ENCODE measurements at regions not wholly inside any gene's neighbourhood (a gene's known extent, or its start where the extent isn't known, plus 50 kb on each side); places are given as distances from the start of the nearest gene placed in this dataset.

GRCh38 chr6:20335872-20336271 lies 65.8 kb upstream of the E2F3 start:
- Mint-ChIP-seq H3K36me3 (no peaks in the 10 kb centered on the region), H3K27ac (no peak overlapping the region)

GRCh38 chr6:20338156-20338555 lies 63.5 kb upstream of the E2F3 start:
- H3K27me3 Mint-ChIP-seq (ENCODE audit: low read depth) = no peaks in the 10 kb centered on the region; the same call in 1 of the 2 replicates
- ATAC-seq (no peak), DNase-seq (ENCODE audit: low spot score) (no peak)
- H3K4me1 Mint-ChIP-seq = no peaks in the 10 kb centered on the region
- ChIA-PET CTCF (no interaction called here), POLR2A (no interaction called here)
- H3K9me3 Mint-ChIP-seq = peaks cover 5% of the 10 kb centered on the region; the same call in 1 of the 2 replicates
- H3K27ac Mint-ChIP-seq = no peak overlapping the region
- H3K4me3 Mint-ChIP-seq = no peak overlapping the region
- no peaks in the 10 kb centered on the region for H3K36me3 Mint-ChIP-seq
- TF ChIP-seq AR (CRISPR knock-in tag; IDR thresholded peaks at IDR 0.05) (no peak), ATF2 (CRISPR knock-in tag; IDR thresholded peaks at IDR 0.05; ENCODE audit: borderline replicate concordance, low read depth) (no peak), USF1 (CRISPR knock-in tag; IDR thresholded peaks at IDR 0.05) (no peak), USF2 (CRISPR knock-in tag; IDR thresholded peaks at IDR 0.05) (no peak), TCF7 (CRISPR knock-in tag; IDR thresholded peaks at IDR 0.05; ENCODE audit: low read depth) (no peak)

More at GRCh38 chr6:20335872-20336271, 65.8 kb upstream of the E2F3 start:
- ChIA-PET CTCF (no interaction called here), POLR2A (no interaction called here)
- Mint-ChIP-seq H3K9me3 (peaks cover 5% of the 10 kb centered on the region; the same call in 1 of the 2 replicates), H3K4me3 (no peak overlapping the region), H3K27me3 (ENCODE audit: low read depth) (no peaks in the 10 kb centered on the region; the same call in 1 of the 2 replicates), H3K4me1 (no peaks in the 10 kb centered on the region)
- ATAC-seq (no peak), DNase-seq (ENCODE audit: low spot score) (no peak)
- no peak for TF ChIP-seq ZMAT4 (CRISPR knock-in tag; IDR thresholded peaks at IDR 0.05)
- TF ChIP-seq ZNF219 (CRISPR knock-in tag; IDR thresholded peaks at IDR 0.05; ENCODE audit: borderline replicate concordance) = no peak
- no peak for TF ChIP-seq ZNF281 (CRISPR knock-in tag; IDR thresholded peaks at IDR 0.05)
- no peak for TF ChIP-seq ZNF532 (CRISPR knock-in tag; IDR thresholded peaks at IDR 0.05; ENCODE audit: borderline replicate concordance)
- no peak for TF ChIP-seq ZNF263 (CRISPR knock-in tag; IDR thresholded peaks at IDR 0.05; ENCODE audit: low read depth)
- TF ChIP-seq ELF4 (CRISPR knock-in tag; IDR thresholded peaks at IDR 0.05; ENCODE audit: low read depth) = no peak

Data from WTC11 (cell line).